K562 (cell line): ENCODE measurements at regions not wholly inside any gene's neighbourhood (a gene's known extent, or its start where the extent isn't known, plus 50 kb on each side); places are given as distances from the start of the nearest gene placed in this dataset.

Experiments
- ATAC-seq: fragments of 200-7000 bp; cut with Tn5 transposase; 3 replicates; pipeline ENCODE4 v1.9.1; 2020; ENCODE audit warnings: moderate library complexity
- BruUV-seq: library from RNA; stranded (reverse); fragments of 400-500 nt; replicated peaks from 2 replicates; lab custom pipeline; 2021; lab: Mats Ljungman, UMichigan
- CTCF ChIA-PET: fragments of 300-600 bp; formaldehyde crosslinking; extraction: SDS; loops from one replicate; lab custom pipeline; 2021; ENCODE audit warnings: low intra/inter-chr PET ratio; lab: Yijun Ruan, JAX
- POLR2A ChIA-PET: fragments of 300-600, 350-650 bp; sonication (Branson Sonifier 250); formaldehyde crosslinking; extraction: SDS; loops from one replicate; lab custom pipeline; 2021; ENCODE audit warnings: antibody characterized with exemption, inconsistent platforms; lab: Yijun Ruan, JAX
- DNase-seq, 4 experiments: peaks; one replicate each; pipeline versions ENCODE4 v3.0.0 to v3.0.0-alpha.2; 2011 to 2018; ENCODE audit warnings: low spot score in 3 of 4, mixed read lengths in 3 of 4; ENCODE audit errors: extremely low read depth in 1 of 4
- FAIRE-seq: peaks from 2 replicates; lab custom pipeline; 2011; peaks lifted over from hg19 to GRCh38; lab: Jason Lieb, UNC
- H2AFZ ChIP-seq: 2 replicates; pipeline ENCODE4 v1.6.0; 2011; ENCODE audit warnings: low read depth, low read length, control low read depth, inconsistent platforms
- H3K27ac ChIP-seq: fragments of 200-600 bp; 3 replicates; pipeline ENCODE4 v1.8.0; 2011; ENCODE audit warnings: low read depth, mild to moderate bottlenecking, control low read depth, inconsistent platforms, low read length, moderate library complexity, mixed read lengths; ENCODE audit errors: extremely low read depth
- H3K27me3 ChIP-seq, 2 experiments: fragments of 300-600 bp in 1 of 2; 2 replicates in 1 of 2; 3 replicates in 1 of 2; pipeline versions ENCODE4 v1.6.0 to v1.8.0; 2011; ENCODE audit warnings: inconsistent platforms in 2 of 2, low read length in 2 of 2, mild to moderate bottlenecking in 1 of 2, mixed read lengths in 1 of 2, moderate library complexity in 1 of 2; ENCODE audit not compliant: control insufficient read depth in 2 of 2, insufficient read depth in 2 of 2
- H3K36me3 ChIP-seq: fragments of 300-600 bp; 3 replicates; pipeline ENCODE4 v1.8.0; 2011; ENCODE audit warnings: mild to moderate bottlenecking, low read length, inconsistent platforms; ENCODE audit not compliant: control insufficient read depth, insufficient read depth
- H3K4me1 ChIP-seq, 2 experiments: fragments of 200-600 bp in 1 of 2; replicated peaks in 1 of 2; 2 replicates in 1 of 2; 3 replicates in 1 of 2; pipeline versions ENCODE4 v1.5.1 to v1.8.0; 2011; ENCODE audit warnings: inconsistent platforms in 2 of 2, low read length in 2 of 2, mild to moderate bottlenecking in 1 of 2, mixed read lengths in 1 of 2, moderate library complexity in 1 of 2; ENCODE audit not compliant: control insufficient read depth in 2 of 2, insufficient read depth in 2 of 2
- H3K4me2 ChIP-seq: 2 replicates; pipeline ENCODE4 v1.6.1; 2011; ENCODE audit warnings: low read length, control low read depth, inconsistent platforms, mixed read lengths; ENCODE audit not compliant: insufficient read depth
- H3K4me3 ChIP-seq: fragments of 200-600 bp; sonication (generic), shearing (Covaris generic); 2 replicates; pipeline ENCODE4 v1.5.1; 2016; ENCODE audit warnings: control low read depth, inconsistent platforms
- H3K79me2 ChIP-seq: fragments of 200-600 bp; 3 replicates; pipeline ENCODE4 v1.8.0; 2011; ENCODE audit warnings: low read length, inconsistent platforms; ENCODE audit not compliant: control insufficient read depth, insufficient read depth
- H3K9ac ChIP-seq, 2 experiments: 2 replicates each; pipeline versions ENCODE4 v1.6.0 to v1.6.1; 2011; ENCODE audit warnings: low read depth in 2 of 2, low read length in 2 of 2, control low read depth in 1 of 2, inconsistent platforms in 1 of 2, mild to moderate bottlenecking in 1 of 2, mixed read lengths in 1 of 2; ENCODE audit not compliant: insufficient read depth in 1 of 2
- H3K9me1 ChIP-seq: one replicate; pipeline ENCODE4 v1.6.0; 2011; ENCODE audit warnings: inconsistent platforms, mild to moderate bottlenecking, low read length, moderate library complexity; ENCODE audit not compliant: control insufficient read depth, insufficient read depth
- H3K9me3 ChIP-seq: replicated peaks from 2 replicates; pipeline ENCODE4 v1.5.1; 2011; ENCODE audit warnings: low read depth, low read length, inconsistent platforms; ENCODE audit not compliant: control insufficient read depth, insufficient read depth
- H4K20me1 ChIP-seq: replicated peaks from 2 replicates; pipeline ENCODE4 v1.6.1; 2011; ENCODE audit warnings: low read length, inconsistent platforms, mixed read lengths; ENCODE audit not compliant: control insufficient read depth, insufficient read depth
- BACH1 ChIP-seq: fragments of 200-800 bp; sonication (Bioruptor generic); IDR thresholded peaks from 2 replicates; pipeline ENCODE4 v1.6.1; 2016; ENCODE audit warnings: missing genetic modification characterization, missing compliant biosample characterization
- CBX3 ChIP-seq, 2 experiments: IDR thresholded peaks; 1 replicate in 1 of 2; 2 replicates in 1 of 2; pipeline ENCODE4 v1.6.1; 2012; ENCODE audit warnings: inconsistent platforms in 2 of 2, low read length in 2 of 2, borderline replicate concordance in 1 of 2, control low read depth in 1 of 2
- DNMT1 ChIP-seq: fragments of 450-650 bp; IDR thresholded peaks from 2 replicates; pipeline ENCODE4 v1.6.1; 2016; ENCODE audit warnings: antibody characterized with exemption, mild to moderate bottlenecking
- HNRNPK ChIP-seq: fragments of 200-400 bp; formaldehyde crosslinking; IDR thresholded peaks from one replicate; pipeline ENCODE4 v1.6.1; 2018; ENCODE audit warnings: mild to moderate bottlenecking, low read depth, low read length; ENCODE audit not compliant: poor library complexity, severe bottlenecking
- JUND ChIP-seq, 2 experiments: IDR thresholded peaks; 2 replicates in 1 of 2; 3 replicates in 1 of 2; pipeline ENCODE4 v1.6.1; 2011; ENCODE audit warnings: borderline replicate concordance in 2 of 2, low read depth in 2 of 2, low read length in 2 of 2, improper control_type of control experiment in 1 of 2, missing biosample characterization in 1 of 2, missing genetic modification characterization in 1 of 2, missing genetic modification reagents in 1 of 2
- MBD2 ChIP-seq: sonication (generic); IDR thresholded peaks from 2 replicates; pipeline ENCODE4 v1.6.1; 2016; ENCODE audit warnings: low read depth, borderline replicate concordance
- MTA3 ChIP-seq: fragments of 450-650 bp; formaldehyde crosslinking; IDR thresholded peaks from 2 replicates; pipeline ENCODE4 v1.6.1; 2017; ENCODE audit warnings: mild to moderate bottlenecking, borderline replicate concordance
- RBM39 ChIP-seq: fragments of 200-400 bp; formaldehyde crosslinking; optimal IDR thresholded peaks from 2 replicates; pipeline ENCODE3; 2018; ENCODE audit warnings: low read depth, low read length
- RFX1 ChIP-seq: fragments of 450-650 bp; IDR thresholded peaks from 2 replicates; pipeline ENCODE4 v1.6.1; 2016; ENCODE audit warnings: mild to moderate bottlenecking, moderate library complexity
- RNF219 ChIP-seq: fragments of 250-450 bp; sonication (Bioruptor Pico); IDR thresholded peaks from 2 replicates; pipeline ENCODE4 v1.5.0; 2022; ENCODE audit warnings: mild to moderate bottlenecking
- RUNX1 ChIP-seq: sonication (generic); IDR thresholded peaks from 2 replicates; pipeline ENCODE4 v1.6.1; 2016; ENCODE audit warnings: antibody characterized with exemption, low read depth
- ZNF146 ChIP-seq: IDR thresholded peaks from one replicate; pipeline ENCODE4 v1.6.1; 2018; ENCODE audit warnings: missing compliant biosample characterization; ENCODE audit not compliant: unreplicated experiment
- ZNF507 ChIP-seq: conservative IDR thresholded peaks from 2 replicates; pipeline ENCODE4 v1.6.1; 2017; ENCODE audit warnings: missing genetic modification characterization, missing compliant biosample characterization
- in situ Hi-C: fragments of 300-500 bp; cut with MboI; formaldehyde crosslinking; loops from 4 replicates; pipeline ENCODE4 v1.15.0; 2018; ENCODE audit warnings: inconsistent platforms, mixed read lengths
- intact Hi-C: fragments of 100-400 bp; cut with micrococcal nuclease; formaldehyde crosslinking; loops from 2 replicates; pipeline ENCODE4 v1.14.2; 2022
- TF ChIP-seq, protein P1 (sequence below): sonication (generic); formaldehyde crosslinking; IDR thresholded peaks from 2 replicates; pipeline ENCODE4 v1.8.0; 2023; ENCODE audit warnings: missing genetic modification reagents, mild to moderate bottlenecking, borderline replicate concordance
- TF ChIP-seq, protein P2 (sequence below): fragments of 250-450 bp; sonication (Bioruptor Pico); IDR thresholded peaks from 2 replicates; pipeline ENCODE4 v1.4.0; 2020; ENCODE audit warnings: borderline replicate concordance

DNA sequence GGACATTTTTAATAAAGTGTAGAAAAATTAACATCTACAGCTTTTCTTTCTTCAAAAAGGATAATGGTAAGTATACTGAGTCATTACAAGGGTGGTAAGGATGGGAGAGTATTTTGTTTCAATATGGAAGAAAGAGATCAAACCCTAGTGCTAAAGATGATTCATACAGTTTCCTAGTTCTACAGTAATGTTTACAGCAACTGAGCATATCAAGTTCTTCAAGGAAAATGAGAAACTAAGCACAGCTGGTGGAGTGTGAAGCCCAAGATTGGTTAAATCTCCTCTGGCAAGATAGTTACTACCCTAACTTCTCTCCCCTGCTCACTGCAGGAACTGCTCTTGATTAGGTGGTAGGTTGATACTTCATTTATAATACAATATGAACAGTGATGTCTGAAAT, 467.5 kb downstream of the XIRP2 start:
- in situ Hi-C loops (no loop called here), intact Hi-C loops (no loop called here)
- ATAC-seq (no peak), DNase-seq (no peak), FAIRE-seq (no peak)
- ChIA-PET CTCF (no interaction called here), POLR2A (no interaction called here)
- Histone ChIP-seq H3K79me2 (no peaks in the 10 kb centered on the region), H3K27ac (no peak overlapping the region), H3K4me2 (no peak overlapping the region), H2AFZ (no peak overlapping the region), H4K20me1 (no peaks in the 10 kb centered on the region), H3K9me1 (no peaks in the 10 kb centered on the region), H3K9ac (no peak overlapping the region), H3K27me3 (no peaks in the 10 kb centered on the region), H3K4me3 (no peak overlapping the region), H3K9me3 (no peaks in the 10 kb centered on the region; the same call in 1 of the 2 replicates), H3K36me3 (no peaks in the 10 kb centered on the region), H3K4me1 (no peaks in the 10 kb centered on the region)
- no TSS peak for BruUV-seq
- no peak for TF ChIP-seq ZNF507
- TF ChIP-seq, protein P1, sequence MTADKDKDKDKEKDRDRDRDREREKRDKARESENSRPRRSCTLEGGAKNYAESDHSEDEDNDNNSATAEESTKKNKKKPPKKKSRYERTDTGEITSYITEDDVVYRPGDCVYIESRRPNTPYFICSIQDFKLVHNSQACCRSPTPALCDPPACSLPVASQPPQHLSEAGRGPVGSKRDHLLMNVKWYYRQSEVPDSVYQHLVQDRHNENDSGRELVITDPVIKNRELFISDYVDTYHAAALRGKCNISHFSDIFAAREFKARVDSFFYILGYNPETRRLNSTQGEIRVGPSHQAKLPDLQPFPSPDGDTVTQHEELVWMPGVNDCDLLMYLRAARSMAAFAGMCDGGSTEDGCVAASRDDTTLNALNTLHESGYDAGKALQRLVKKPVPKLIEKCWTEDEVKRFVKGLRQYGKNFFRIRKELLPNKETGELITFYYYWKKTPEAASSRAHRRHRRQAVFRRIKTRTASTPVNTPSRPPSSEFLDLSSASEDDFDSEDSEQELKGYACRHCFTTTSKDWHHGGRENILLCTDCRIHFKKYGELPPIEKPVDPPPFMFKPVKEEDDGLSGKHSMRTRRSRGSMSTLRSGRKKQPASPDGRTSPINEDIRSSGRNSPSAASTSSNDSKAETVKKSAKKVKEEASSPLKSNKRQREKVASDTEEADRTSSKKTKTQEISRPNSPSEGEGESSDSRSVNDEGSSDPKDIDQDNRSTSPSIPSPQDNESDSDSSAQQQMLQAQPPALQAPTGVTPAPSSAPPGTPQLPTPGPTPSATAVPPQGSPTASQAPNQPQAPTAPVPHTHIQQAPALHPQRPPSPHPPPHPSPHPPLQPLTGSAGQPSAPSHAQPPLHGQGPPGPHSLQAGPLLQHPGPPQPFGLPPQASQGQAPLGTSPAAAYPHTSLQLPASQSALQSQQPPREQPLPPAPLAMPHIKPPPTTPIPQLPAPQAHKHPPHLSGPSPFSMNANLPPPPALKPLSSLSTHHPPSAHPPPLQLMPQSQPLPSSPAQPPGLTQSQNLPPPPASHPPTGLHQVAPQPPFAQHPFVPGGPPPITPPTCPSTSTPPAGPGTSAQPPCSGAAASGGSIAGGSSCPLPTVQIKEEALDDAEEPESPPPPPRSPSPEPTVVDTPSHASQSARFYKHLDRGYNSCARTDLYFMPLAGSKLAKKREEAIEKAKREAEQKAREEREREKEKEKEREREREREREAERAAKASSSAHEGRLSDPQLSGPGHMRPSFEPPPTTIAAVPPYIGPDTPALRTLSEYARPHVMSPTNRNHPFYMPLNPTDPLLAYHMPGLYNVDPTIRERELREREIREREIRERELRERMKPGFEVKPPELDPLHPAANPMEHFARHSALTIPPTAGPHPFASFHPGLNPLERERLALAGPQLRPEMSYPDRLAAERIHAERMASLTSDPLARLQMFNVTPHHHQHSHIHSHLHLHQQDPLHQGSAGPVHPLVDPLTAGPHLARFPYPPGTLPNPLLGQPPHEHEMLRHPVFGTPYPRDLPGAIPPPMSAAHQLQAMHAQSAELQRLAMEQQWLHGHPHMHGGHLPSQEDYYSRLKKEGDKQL (CRISPR knock-in tag), result no peak
- no peak for TF ChIP-seq CBX3 (IDR thresholded peaks at IDR 0.05; ENCODE audit: borderline replicate concordance in 1 of 2, low read length in 2 of 2)
- no peak for TF ChIP-seq HNRNPK
- no peak for TF ChIP-seq MBD2
- TF ChIP-seq ZNF146 (CRISPR knock-in tag), result no peak
- TF ChIP-seq RUNX1, result no peak
- TF ChIP-seq JUND (IDR thresholded peaks at IDR 0.05; ENCODE audit: borderline replicate concordance, low read depth, low read length), result no peak
- no peak for TF ChIP-seq JUND (tag; IDR thresholded peaks at IDR 0.05; ENCODE audit: borderline replicate concordance, low read depth, low read length)
- TF ChIP-seq RFX1, result no peak
- TF ChIP-seq BACH1 (tag), result no peak
- no peak for TF ChIP-seq MTA3
- TF ChIP-seq RBM39, result no peak
- no peak for TF ChIP-seq RNF219
- TF ChIP-seq, protein P2, sequence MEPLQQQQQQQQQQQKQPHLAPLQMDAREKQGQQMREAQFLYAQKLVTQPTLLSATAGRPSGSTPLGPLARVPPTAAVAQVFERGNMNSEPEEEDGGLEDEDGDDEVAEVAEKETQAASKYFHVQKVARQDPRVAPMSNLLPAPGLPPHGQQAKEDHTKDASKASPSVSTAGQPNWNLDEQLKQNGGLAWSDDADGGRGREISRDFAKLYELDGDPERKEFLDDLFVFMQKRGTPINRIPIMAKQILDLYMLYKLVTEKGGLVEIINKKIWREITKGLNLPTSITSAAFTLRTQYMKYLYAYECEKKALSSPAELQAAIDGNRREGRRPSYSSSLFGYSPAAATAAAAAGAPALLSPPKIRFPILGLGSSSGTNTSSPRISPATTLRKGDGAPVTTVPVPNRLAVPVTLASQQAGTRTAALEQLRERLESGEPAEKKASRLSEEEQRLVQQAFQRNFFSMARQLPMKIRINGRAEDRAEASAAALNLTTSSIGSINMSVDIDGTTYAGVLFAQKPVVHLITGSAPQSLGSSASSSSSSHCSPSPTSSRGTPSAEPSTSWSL (CRISPR knock-in tag), result no peak
- no peak for TF ChIP-seq DNMT1
